Activated CD4-positive, alpha-beta memory T cell treated with anti-CD3 and anti-CD28 coated beads for 36 hours (primary cell): ENCODE measurements at regions not wholly inside any gene's neighbourhood (a gene's known extent, or its start where the extent isn't known, plus 50 kb on each side); places are given as distances from the start of the nearest gene placed in this dataset.

Experiments
- CTCF ChIA-PET: fragments of 350-600 bp; sonication (Branson Sonifier 250); formaldehyde crosslinking; loops from one replicate; lab custom pipeline; 2021; ENCODE audit warnings: antibody characterized with exemption, inconsistent platforms; lab: Charles Lee
- POLR2A ChIA-PET: fragments of 350-600 bp; sonication (Branson Sonifier 250); formaldehyde crosslinking; loops from one replicate; lab custom pipeline; 2021; ENCODE audit warnings: antibody characterized with exemption; lab: Charles Lee
- DNase-seq: peaks from one replicate; pipeline ENCODE4 v3.0.0-alpha.2; 2020
- H3K27ac Mint-ChIP-seq: one replicate; pipeline ENCODE4 v1.8.0; 2021; ENCODE audit warnings: mixed read lengths
- H3K27me3 Mint-ChIP-seq: one replicate; pipeline ENCODE4 v1.8.0; 2021; ENCODE audit warnings: mixed read lengths
- H3K36me3 Mint-ChIP-seq: one replicate; pipeline ENCODE4 v1.8.0; 2021; ENCODE audit warnings: mixed read lengths
- H3K4me1 Mint-ChIP-seq: one replicate; pipeline ENCODE4 v1.8.0; 2021; ENCODE audit warnings: low read depth, mixed read lengths
- H3K4me3 Mint-ChIP-seq: one replicate; pipeline ENCODE4 v1.8.0; 2021; ENCODE audit warnings: mild to moderate bottlenecking, mixed read lengths
- H3K9me3 Mint-ChIP-seq: one replicate; pipeline ENCODE4 v1.8.0; 2021; ENCODE audit warnings: mixed read lengths
- intact Hi-C: fragments of 100-400 bp; cut with micrococcal nuclease; formaldehyde crosslinking; loops from one replicate; pipeline ENCODE4 v1.15.1; 2023

- Mint-ChIP-seq H3K4me3 (no peak overlapping the region), H3K27ac (no peak overlapping the region), H3K9me3 (no peaks in the 10 kb centered on the region), H3K27me3 (no peaks in the 10 kb centered on the region), H3K4me1 (no peaks in the 10 kb centered on the region), H3K36me3 (no peaks in the 10 kb centered on the region)
- CTCF ChIA-PET: no interaction called here
- intact Hi-C loops: no loop called here
- POLR2A ChIA-PET: no interaction called here
- DNase-seq: no peak
These were observed 241.5 kb upstream of the IGFBP3 start for GRCh38 chr7:46162609-46163008.

DNA sequence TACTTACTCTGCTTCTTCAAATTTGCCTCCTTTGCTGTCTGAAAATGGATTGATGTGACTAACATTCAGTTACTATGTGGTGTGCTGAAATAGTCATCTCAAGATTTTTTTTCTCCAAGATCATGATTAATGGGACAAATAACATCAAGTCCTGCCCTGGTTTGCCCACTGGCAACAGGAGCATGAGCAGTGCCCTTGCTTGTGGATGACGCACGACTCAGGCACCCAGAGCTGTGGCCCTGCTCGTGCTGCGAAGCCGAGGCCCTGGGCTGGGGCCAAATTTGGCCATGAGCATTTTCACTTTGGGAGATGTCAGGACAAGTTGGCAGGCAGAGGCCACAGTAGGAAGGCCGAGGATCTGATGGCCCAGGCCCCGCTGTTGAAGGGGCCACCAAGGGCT is 239.8 kb upstream of the IGFBP3 start:
- Mint-ChIP-seq H3K36me3 (no peaks in the 10 kb centered on the region), H3K4me1 (no peaks in the 10 kb centered on the region), H3K27me3 (no peaks in the 10 kb centered on the region), H3K4me3 (no peak overlapping the region), H3K9me3 (no peaks in the 10 kb centered on the region), H3K27ac (no peak overlapping the region)
- ChIA-PET POLR2A (no interaction called here), CTCF (no interaction called here)
- DNase-seq: no peak
- intact Hi-C loops: no loop called here

- CTCF ChIA-PET: no interaction called here
- Mint-ChIP-seq H3K27me3 (no peaks in the 10 kb centered on the region), H3K27ac (no peak overlapping the region), H3K4me3 (no peak overlapping the region), H3K9me3 (no peaks in the 10 kb centered on the region), H3K4me1 (peaks cover 4% of the 10 kb centered on the region), H3K36me3 (no peaks in the 10 kb centered on the region)
- intact Hi-C loops: no loop called here
- DNase-seq: no peak
- POLR2A ChIA-PET: no interaction called here
These were observed 236.9 kb upstream of the IGFBP3 start for GRCh38 chr7:46157931-46158330.

GRCh38 chr7:46157404-46157803 is 236.3 kb upstream of the IGFBP3 start:
- intact Hi-C loops: no loop called here
- H3K9me3 Mint-ChIP-seq: no peaks in the 10 kb centered on the region
- DNase-seq: no peak
- H3K4me1 Mint-ChIP-seq: peaks cover 4% of the 10 kb centered on the region
- H3K27me3 Mint-ChIP-seq: no peaks in the 10 kb centered on the region
- no peaks in the 10 kb centered on the region for H3K36me3 Mint-ChIP-seq
- no peak overlapping the region for H3K4me3 Mint-ChIP-seq
- CTCF ChIA-PET: no interaction called here
- H3K27ac Mint-ChIP-seq: no peak overlapping the region
- POLR2A ChIA-PET: no interaction called here

DNA sequence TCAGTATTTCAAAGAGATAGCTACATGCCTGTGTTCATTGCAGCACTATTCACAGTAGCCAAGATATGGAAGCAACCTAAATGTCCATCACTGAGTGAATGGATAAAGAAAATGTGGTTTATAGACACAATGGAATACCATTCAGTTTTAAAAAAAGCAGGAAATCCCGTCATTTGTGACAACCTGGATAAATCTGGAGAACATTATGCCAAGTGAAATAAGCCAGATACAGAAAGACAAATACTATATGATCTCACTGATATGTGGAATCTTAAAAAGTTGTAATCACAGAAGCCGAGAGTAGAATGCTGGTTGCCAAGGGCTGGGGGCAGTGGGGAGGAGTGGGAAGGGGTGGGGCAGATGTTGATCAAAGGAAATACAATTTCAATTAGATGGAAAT is 235.8 kb upstream of the IGFBP3 start:
- no peak overlapping the region for H3K27ac Mint-ChIP-seq
- peaks cover 4% of the 10 kb centered on the region for H3K4me1 Mint-ChIP-seq
- ChIA-PET POLR2A (no interaction called here), CTCF (no interaction called here)
- H3K4me3 Mint-ChIP-seq: no peak overlapping the region
- intact Hi-C loops: no loop called here
- H3K36me3 Mint-ChIP-seq: no peaks in the 10 kb centered on the region
- no peak for DNase-seq
- H3K9me3 Mint-ChIP-seq: no peaks in the 10 kb centered on the region
- no peaks in the 10 kb centered on the region for H3K27me3 Mint-ChIP-seq

- intact Hi-C loops: no loop called here
- Mint-ChIP-seq H3K36me3 (no peaks in the 10 kb centered on the region), H3K9me3 (no peaks in the 10 kb centered on the region), H3K27ac (no peak overlapping the region), H3K27me3 (no peaks in the 10 kb centered on the region), H3K4me3 (no peak overlapping the region), H3K4me1 (peaks cover 4% of the 10 kb centered on the region)
- no peak for DNase-seq
- CTCF ChIA-PET: no interaction called here
- POLR2A ChIA-PET: no interaction called here
These were observed 235.0 kb upstream of the IGFBP3 start for GRCh38 chr7:46156086-46156485.

DNA sequence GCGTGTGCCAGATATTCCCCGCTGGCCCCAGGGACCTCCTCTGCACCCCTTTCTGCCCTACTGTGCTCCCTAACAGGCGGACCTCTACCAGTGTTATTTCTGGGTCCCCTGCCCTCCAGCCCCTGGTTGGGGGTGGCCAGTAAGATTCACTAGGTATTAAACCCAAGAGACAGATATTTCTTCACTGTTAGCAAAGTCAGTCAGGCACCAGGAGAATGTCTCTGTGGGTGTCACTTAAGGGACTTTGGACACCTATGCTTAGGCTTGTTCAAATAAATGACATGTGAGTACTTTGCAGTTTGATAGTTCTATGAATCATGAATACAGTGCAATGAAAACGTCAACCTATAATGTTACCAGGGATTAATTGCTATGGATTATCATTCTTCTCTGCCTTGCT is 234.3 kb upstream of the IGFBP3 start:
- no peak overlapping the region for H3K4me3 Mint-ChIP-seq
- ChIA-PET POLR2A (no interaction called here), CTCF (no interaction called here)
- H3K27ac Mint-ChIP-seq: no peak overlapping the region
- no peaks in the 10 kb centered on the region for H3K9me3 Mint-ChIP-seq
- intact Hi-C loops: no loop called here
- H3K36me3 Mint-ChIP-seq: no peaks in the 10 kb centered on the region
- H3K4me1 Mint-ChIP-seq: peaks cover 4% of the 10 kb centered on the region
- H3K27me3 Mint-ChIP-seq: no peaks in the 10 kb centered on the region
- DNase-seq: no peak

DNA sequence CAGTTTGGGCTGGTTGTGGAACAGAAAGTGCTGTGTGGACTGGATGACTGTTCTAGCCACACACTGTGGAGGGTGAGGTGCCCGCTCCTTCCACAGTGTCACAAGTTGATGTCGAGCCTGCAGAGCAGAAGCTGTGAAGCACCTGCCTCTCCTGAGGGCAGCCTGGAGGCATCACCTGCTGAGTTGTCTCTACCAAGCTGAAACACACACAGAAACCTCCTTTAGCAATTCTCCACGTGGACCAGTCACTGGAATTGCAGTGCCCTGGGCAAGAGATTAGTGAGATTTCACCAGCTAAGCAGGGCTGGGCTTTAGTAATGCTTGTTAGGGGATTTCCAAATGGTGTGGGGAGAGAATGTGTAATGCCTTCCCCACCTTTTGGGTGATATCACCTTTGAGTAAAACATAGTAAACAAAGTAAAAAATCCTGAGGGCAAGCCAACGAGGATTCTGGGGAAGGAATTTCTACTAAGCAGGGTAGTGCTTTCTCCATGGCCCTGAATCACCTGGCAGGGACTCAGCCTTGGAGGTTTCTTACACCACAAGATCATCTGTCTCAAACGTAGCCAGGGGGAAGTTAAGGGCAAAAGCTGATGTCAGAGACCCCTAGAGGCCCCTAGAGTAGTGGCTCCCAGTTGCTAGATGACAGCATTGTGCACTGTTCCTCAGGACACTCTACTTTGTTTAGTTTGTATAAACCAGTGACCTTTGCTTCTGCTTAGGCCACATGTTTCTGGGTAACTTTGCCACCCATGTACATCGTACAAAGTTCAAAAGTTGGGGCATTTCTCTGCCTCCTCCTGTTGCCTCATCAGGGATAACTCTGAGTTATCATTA is 233.1 kb upstream of the IGFBP3 start:
- H3K9me3 Mint-ChIP-seq: no peaks in the 10 kb centered on the region
- DNase-seq: peak; percentile 11
- ChIA-PET POLR2A (no interaction called here), CTCF (no interaction called here)
- H3K27me3 Mint-ChIP-seq: no peaks in the 10 kb centered on the region
- intact Hi-C loops: loop anchor here (5.0 kb wide), 1 partner anchor 232 kb away; the partner anchor contains the start of gene IGFBP3
- peaks cover 4% of the 10 kb centered on the region for H3K4me1 Mint-ChIP-seq
- no peaks in the 10 kb centered on the region for H3K36me3 Mint-ChIP-seq
- H3K27ac Mint-ChIP-seq: peak overlapping the region; percentile 13
- H3K4me3 Mint-ChIP-seq: no peak overlapping the region

DNA sequence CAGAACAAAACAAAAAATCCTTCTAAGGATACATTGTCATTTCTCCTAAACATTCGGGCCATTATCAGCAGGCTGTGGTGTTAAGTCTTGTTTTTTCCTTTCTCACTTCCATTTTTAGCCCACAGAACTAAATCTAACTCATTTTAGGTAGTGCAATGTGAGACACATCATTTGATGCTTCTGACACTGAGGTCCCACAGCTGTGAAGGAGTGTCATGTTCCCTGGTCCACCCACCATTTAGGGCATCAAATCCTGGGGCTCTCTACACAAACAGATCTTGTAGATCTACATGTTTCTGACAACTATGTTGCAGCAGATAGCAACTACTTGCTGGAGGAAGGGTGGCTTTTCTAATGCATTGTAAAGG is 232.5 kb upstream of the IGFBP3 start:
- intact Hi-C loops: loop anchor here (5.0 kb wide), 1 partner anchor 231 kb away; the partner anchor contains the start of gene IGFBP3
- CTCF ChIA-PET: no interaction called here
- no peaks in the 10 kb centered on the region for H3K36me3 Mint-ChIP-seq
- H3K4me3 Mint-ChIP-seq: no peak overlapping the region
- DNase-seq: no peak
- H3K9me3 Mint-ChIP-seq: no peaks in the 10 kb centered on the region
- peaks cover 4% of the 10 kb centered on the region for H3K4me1 Mint-ChIP-seq
- no peaks in the 10 kb centered on the region for H3K27me3 Mint-ChIP-seq
- POLR2A ChIA-PET: no interaction called here
- peak overlapping the region; percentile 13 for H3K27ac Mint-ChIP-seq

- no peak overlapping the region for H3K4me3 Mint-ChIP-seq
- peaks cover 4% of the 10 kb centered on the region for H3K4me1 Mint-ChIP-seq
- ChIA-PET CTCF (no interaction called here), POLR2A (no interaction called here)
- no peaks in the 10 kb centered on the region for H3K27me3 Mint-ChIP-seq
- intact Hi-C loops: loop anchor here (5.0 kb wide), 1 partner anchor 230 kb away; the partner anchor contains the start of gene IGFBP3
- DNase-seq: no peak
- no peak overlapping the region for H3K27ac Mint-ChIP-seq
- no peaks in the 10 kb centered on the region for H3K36me3 Mint-ChIP-seq
- H3K9me3 Mint-ChIP-seq: no peaks in the 10 kb centered on the region
These were observed 231.6 kb upstream of the IGFBP3 start for GRCh38 chr7:46152696-46153095.

- CTCF ChIA-PET: no interaction called here
- intact Hi-C loops: loop anchor here (5.0 kb wide), 1 partner anchor 228 kb away; the partner anchor contains the start of gene IGFBP3
- DNase-seq: no peak
These were observed 229.6 kb upstream of the IGFBP3 start for GRCh38 chr7:46150721-46151120.

DNA sequence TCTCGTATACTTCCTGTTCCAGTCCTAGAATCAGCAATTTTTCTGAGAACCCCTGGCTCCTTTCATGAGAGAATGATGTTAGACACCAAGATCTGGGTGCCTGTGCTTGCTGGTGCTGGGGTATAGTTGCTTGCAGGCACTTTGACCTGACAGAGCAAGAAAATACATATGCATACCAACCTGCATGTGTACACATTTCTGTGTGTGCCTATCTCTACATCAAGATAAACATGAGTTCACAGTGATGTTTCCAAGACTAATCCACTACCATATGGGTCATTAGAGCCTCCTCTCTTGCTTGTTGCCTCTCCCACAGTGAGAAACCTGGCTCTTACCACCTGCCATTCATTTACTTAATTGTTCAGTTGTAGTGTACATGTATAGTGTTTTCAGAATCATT is 229.1 kb upstream of the IGFBP3 start:
- POLR2A ChIA-PET: no interaction called here
- no peak overlapping the region for H3K27ac Mint-ChIP-seq
- H3K27me3 Mint-ChIP-seq: no peaks in the 10 kb centered on the region
- no peaks in the 10 kb centered on the region for H3K9me3 Mint-ChIP-seq
- H3K4me3 Mint-ChIP-seq: no peak overlapping the region
- intact Hi-C loops: loop anchor here (5.0 kb wide), 1 partner anchor 228 kb away; the partner anchor contains the start of gene IGFBP3
- H3K4me1 Mint-ChIP-seq: peaks cover 4% of the 10 kb centered on the region
- no peak for DNase-seq
- CTCF ChIA-PET: no interaction called here
- H3K36me3 Mint-ChIP-seq: no peaks in the 10 kb centered on the region

More at GRCh38 chr7:46150721-46151120, 229.6 kb upstream of the IGFBP3 start:
- H3K9me3 Mint-ChIP-seq: no peaks in the 10 kb centered on the region
- peaks cover 4% of the 10 kb centered on the region for H3K4me1 Mint-ChIP-seq
- H3K36me3 Mint-ChIP-seq: no peaks in the 10 kb centered on the region
- H3K27me3 Mint-ChIP-seq: no peaks in the 10 kb centered on the region
- POLR2A ChIA-PET: no interaction called here
- no peak overlapping the region for H3K4me3 Mint-ChIP-seq
- no peak overlapping the region for H3K27ac Mint-ChIP-seq

DNA sequence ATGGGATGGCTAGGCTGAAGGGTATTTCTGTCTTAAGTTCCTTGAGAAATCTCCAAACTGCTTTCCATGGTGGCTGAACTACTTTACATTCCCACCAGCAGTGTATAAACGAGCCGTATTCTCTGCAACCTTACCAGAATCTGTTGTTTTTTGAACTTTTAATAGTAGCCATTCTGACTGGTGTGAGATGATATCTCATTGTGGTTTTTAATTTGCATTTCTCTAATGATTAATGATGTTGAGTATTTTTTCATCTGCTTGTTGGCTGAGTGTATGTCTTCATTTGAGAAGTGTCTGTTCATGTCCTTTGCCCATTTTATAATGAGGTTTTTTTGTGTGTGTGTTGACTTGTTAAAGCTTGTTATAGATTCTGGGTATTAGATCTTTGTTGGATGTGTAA is 226.8 kb upstream of the IGFBP3 start:
- intact Hi-C loops: no loop called here
- Mint-ChIP-seq H3K27ac (no peak overlapping the region), H3K27me3 (no peaks in the 10 kb centered on the region), H3K9me3 (peaks cover 2% of the 10 kb centered on the region), H3K4me1 (no peaks in the 10 kb centered on the region), H3K36me3 (no peaks in the 10 kb centered on the region), H3K4me3 (no peak overlapping the region)
- no peak for DNase-seq
- ChIA-PET CTCF (no interaction called here), POLR2A (no interaction called here)
